Type B pancreatic cell (in vitro differentiated cells): ENCODE measurements at regions not wholly inside any gene's neighbourhood (a gene's known extent, or its start where the extent isn't known, plus 50 kb on each side); places are given as distances from the start of the nearest gene placed in this dataset.

Experiments
- DNase-seq: peaks from one replicate; pipeline ENCODE4 v3.0.0; 2021; ENCODE audit warnings: mixed read lengths; ENCODE audit not compliant: unreplicated experiment; ENCODE audit errors: extremely low spot score
- H3K27ac Mint-ChIP-seq: 2 replicates; pipeline ENCODE4 v1.8.0; 2021; ENCODE audit warnings: mild to moderate bottlenecking, mixed read lengths
- H3K27me3 Mint-ChIP-seq: 2 replicates; pipeline ENCODE4 v1.8.0; 2021; ENCODE audit warnings: mixed read lengths
- H3K36me3 Mint-ChIP-seq: 2 replicates; pipeline ENCODE4 v1.8.0; 2021; ENCODE audit warnings: mixed read lengths
- H3K4me1 Mint-ChIP-seq: one replicate; pipeline ENCODE4 v1.8.0; 2021; ENCODE audit warnings: mixed read lengths; ENCODE audit not compliant: unreplicated experiment
- H3K4me3 Mint-ChIP-seq: 2 replicates; pipeline ENCODE4 v1.8.0; 2021; ENCODE audit warnings: mild to moderate bottlenecking, mixed read lengths
- H3K9me3 Mint-ChIP-seq: 2 replicates; pipeline ENCODE4 v1.8.0; 2021; ENCODE audit warnings: mixed read lengths
- TF ChIP-seq, protein P1 (sequence below): fragments of 200-600 bp; sonication (generic); conservative IDR thresholded peaks from 2 replicates; pipeline ENCODE4 v1.5.0; 2021; ENCODE audit warnings: antibody characterized with exemption, mild to moderate bottlenecking

GRCh38 chr1:93801471-93801870 is 77.5 kb downstream of the DNTTIP2 start:
- peaks cover 15% of the 10 kb centered on the region for H3K4me1 Mint-ChIP-seq
- H3K27me3 Mint-ChIP-seq, result no peaks in the 10 kb centered on the region
- no peak for DNase-seq
- H3K36me3 Mint-ChIP-seq, result peaks cover 4% of the 10 kb centered on the region
- TF ChIP-seq, protein P1, sequence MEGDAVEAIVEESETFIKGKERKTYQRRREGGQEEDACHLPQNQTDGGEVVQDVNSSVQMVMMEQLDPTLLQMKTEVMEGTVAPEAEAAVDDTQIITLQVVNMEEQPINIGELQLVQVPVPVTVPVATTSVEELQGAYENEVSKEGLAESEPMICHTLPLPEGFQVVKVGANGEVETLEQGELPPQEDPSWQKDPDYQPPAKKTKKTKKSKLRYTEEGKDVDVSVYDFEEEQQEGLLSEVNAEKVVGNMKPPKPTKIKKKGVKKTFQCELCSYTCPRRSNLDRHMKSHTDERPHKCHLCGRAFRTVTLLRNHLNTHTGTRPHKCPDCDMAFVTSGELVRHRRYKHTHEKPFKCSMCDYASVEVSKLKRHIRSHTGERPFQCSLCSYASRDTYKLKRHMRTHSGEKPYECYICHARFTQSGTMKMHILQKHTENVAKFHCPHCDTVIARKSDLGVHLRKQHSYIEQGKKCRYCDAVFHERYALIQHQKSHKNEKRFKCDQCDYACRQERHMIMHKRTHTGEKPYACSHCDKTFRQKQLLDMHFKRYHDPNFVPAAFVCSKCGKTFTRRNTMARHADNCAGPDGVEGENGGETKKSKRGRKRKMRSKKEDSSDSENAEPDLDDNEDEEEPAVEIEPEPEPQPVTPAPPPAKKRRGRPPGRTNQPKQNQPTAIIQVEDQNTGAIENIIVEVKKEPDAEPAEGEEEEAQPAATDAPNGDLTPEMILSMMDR, result no peak
- no peak overlapping the region for H3K4me3 Mint-ChIP-seq
- no peak overlapping the region for H3K27ac Mint-ChIP-seq
- H3K9me3 Mint-ChIP-seq, result peaks cover 6% of the 10 kb centered on the region

- DNase-seq, result no peak
- Mint-ChIP-seq H3K36me3 (no peaks in the 10 kb centered on the region), H3K4me1 (peaks cover 15% of the 10 kb centered on the region), H3K9me3 (peaks cover under 1% of the 10 kb centered on the region), H3K27ac (no peak overlapping the region), H3K4me3 (no peak overlapping the region), H3K27me3 (no peaks in the 10 kb centered on the region)
- TF ChIP-seq, protein P1, result no peak
Measured at GRCh38 chr1:93800856-93801255, 78.2 kb downstream of the DNTTIP2 start.

DNA sequence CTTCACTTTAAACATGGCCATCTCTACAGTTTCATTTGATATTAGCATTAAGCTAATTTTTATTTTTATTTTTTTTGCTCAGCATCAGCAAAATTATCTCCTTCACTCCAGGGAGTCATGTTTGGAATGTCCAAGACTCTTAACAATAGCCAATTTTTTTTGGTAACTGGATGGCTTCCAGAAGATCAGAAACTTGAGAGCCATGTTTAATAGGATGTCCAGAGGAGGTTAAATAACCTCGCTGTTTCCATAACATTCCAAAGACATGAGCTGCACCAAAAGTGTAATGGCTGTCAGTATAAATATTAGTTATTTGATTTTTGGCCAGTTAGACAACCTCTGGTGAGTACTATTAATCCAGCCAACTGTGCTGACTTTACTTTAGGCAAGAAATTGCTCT is 80.7 kb downstream of the DNTTIP2 start:
- Mint-ChIP-seq H3K36me3 (no peaks in the 10 kb centered on the region), H3K4me1 (peaks cover 15% of the 10 kb centered on the region), H3K27me3 (no peaks in the 10 kb centered on the region), H3K9me3 (no peaks in the 10 kb centered on the region), H3K27ac (no peak overlapping the region), H3K4me3 (no peak overlapping the region)
- DNase-seq, result no peak
- TF ChIP-seq, protein P1, result no peak

- Mint-ChIP-seq H3K4me3 (no peak overlapping the region), H3K27ac (no peak overlapping the region), H3K27me3 (no peaks in the 10 kb centered on the region), H3K9me3 (peaks cover 8% of the 10 kb centered on the region), H3K36me3 (no peaks in the 10 kb centered on the region), H3K4me1 (peaks cover 9% of the 10 kb centered on the region)
- no peak for DNase-seq
- TF ChIP-seq, protein P1, result no peak
Measured at GRCh38 chr1:93784538-93784937, 94.5 kb downstream of the DNTTIP2 start.

- Mint-ChIP-seq H3K4me3 (no peak overlapping the region), H3K27ac (no peak overlapping the region), H3K9me3 (peaks cover 8% of the 10 kb centered on the region), H3K27me3 (no peaks in the 10 kb centered on the region), H3K4me1 (peaks cover 14% of the 10 kb centered on the region), H3K36me3 (no peaks in the 10 kb centered on the region)
- DNase-seq, result no peak
- TF ChIP-seq, protein P1, result no peak
Measured at GRCh38 chr1:93783876-93784275, 95.1 kb downstream of the DNTTIP2 start.
